KOPT-K1 (cell line): ENCODE measurements at regions not wholly inside any gene's neighbourhood (a gene's known extent, or its start where the extent isn't known, plus 50 kb on each side); places are given as distances from the start of the nearest gene placed in this dataset.
"Not testable (repeated sequence)": the region's sequence is repeated elsewhere in the genome, so short reads cannot be mapped to it uniquely, and the experiment has no call there.

ENCODE experiments used
- H3K27ac ChIP-seq: fragments of 200-600 bp; sonication (generic); 2 replicates; pipeline ENCODE4 v1.5.1; 2016; ENCODE audit warnings: antibody characterized with exemption, mild to moderate bottlenecking, low read depth, low read length; ENCODE audit not compliant: poor library complexity, severe bottlenecking
- H3K36me3 ChIP-seq: fragments of 200-600 bp; sonication (generic); 2 replicates; pipeline ENCODE4 v1.5.1; 2017; ENCODE audit warnings: antibody characterized with exemption, mild to moderate bottlenecking, low read length, moderate library complexity; ENCODE audit not compliant: insufficient read depth
- H3K9me3 ChIP-seq: fragments of 200-600 bp; sonication (generic); 2 replicates; pipeline ENCODE4 v1.5.1; 2017; ENCODE audit warnings: antibody characterized with exemption, low read length, mild to moderate bottlenecking; ENCODE audit not compliant: insufficient read depth, poor library complexity, severe bottlenecking

DNA sequence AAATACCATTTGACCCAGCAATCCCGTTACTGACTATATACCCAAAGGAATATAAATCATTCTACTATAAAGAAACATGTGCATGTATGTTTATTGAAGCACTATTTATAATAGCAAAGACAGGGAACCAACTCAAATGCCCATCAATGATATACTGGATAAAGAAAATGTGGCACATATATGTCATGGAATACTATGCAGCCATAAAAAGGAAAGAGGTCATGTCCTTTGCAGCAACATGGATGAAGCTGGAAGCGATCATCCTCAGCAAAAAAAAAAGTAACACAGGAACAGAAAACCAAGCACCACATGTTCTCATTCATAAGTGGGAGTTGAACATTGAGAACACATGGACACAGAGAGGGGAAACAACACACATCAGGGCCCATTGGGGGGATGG is 99.9 kb upstream of the THUMPD2 start:
- H3K36me3 ChIP-seq, H3K9me3 ChIP-seq, H3K27ac ChIP-seq: not testable (repeated sequence)

DNA sequence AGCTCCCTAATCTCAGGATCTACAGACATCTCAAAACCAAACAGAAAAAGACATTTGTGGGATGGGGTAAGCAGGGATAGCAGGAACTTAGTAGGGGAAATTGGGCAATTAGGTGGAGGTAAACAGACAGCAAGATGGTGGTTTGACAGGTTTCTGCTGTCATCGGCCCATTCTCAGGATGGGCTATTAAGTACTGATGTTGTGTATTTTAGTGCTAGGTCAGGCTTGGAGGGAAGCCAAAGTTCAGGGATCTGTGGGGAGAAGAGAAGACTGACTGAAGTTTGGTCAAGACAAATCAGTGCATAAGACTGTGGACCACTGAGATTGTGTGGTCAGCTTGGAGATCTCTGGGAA is 96.8 kb upstream of the THUMPD2 start:
- no peaks in the 10 kb centered on the region for H3K9me3 ChIP-seq
- H3K36me3 ChIP-seq = no peaks in the 10 kb centered on the region
- H3K27ac ChIP-seq = no peak overlapping the region

DNA sequence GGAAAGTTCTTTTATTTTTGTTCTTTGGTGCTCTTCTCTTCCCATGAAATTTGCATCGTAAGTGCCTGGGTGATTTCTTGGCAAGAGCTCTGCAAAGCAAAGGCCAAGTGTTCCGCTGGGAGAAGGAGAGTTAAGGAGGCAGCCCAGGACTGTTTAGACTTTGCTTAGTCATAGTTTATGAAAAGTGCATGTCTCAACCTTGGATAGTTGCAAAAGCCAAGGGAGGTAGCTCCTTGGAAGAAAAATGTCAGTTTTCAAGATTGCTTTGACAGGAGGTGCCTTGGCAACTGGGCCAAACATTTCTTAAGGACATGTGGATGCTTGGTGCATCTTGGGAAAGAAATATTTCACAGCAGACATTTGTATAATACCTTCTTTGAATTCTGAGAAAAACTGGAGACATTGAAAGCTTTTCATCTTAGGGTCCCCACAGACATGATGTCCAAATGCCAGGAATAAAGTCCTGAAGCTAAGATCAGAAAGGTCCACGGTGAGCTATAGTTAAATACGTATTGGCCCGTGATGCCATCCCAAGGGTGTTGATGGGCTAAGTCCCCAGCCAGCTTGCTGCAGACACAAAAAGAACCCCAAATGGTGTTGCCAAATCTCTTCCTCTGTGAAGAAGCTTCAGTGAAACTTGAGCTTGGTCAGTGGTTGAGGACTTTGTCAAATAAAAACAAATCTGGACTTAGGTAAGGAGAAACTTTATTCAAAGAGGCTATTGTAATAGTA is 96.3 kb upstream of the THUMPD2 start:
- H3K36me3 ChIP-seq = no peaks in the 10 kb centered on the region
- no peak overlapping the region for H3K27ac ChIP-seq
- H3K9me3 ChIP-seq = no peaks in the 10 kb centered on the region

- no peaks in the 10 kb centered on the region for H3K36me3 ChIP-seq
- H3K27ac ChIP-seq = no peak overlapping the region
- no peaks in the 10 kb centered on the region for H3K9me3 ChIP-seq
Observed at GRCh38 chr2:39874236-39874635, 95.2 kb upstream of the THUMPD2 start.

GRCh38 chr2:39873586-39873985 is 94.5 kb upstream of the THUMPD2 start:
- Histone ChIP-seq H3K9me3 (no peaks in the 10 kb centered on the region), H3K36me3 (no peaks in the 10 kb centered on the region), H3K27ac (no peak overlapping the region)

DNA sequence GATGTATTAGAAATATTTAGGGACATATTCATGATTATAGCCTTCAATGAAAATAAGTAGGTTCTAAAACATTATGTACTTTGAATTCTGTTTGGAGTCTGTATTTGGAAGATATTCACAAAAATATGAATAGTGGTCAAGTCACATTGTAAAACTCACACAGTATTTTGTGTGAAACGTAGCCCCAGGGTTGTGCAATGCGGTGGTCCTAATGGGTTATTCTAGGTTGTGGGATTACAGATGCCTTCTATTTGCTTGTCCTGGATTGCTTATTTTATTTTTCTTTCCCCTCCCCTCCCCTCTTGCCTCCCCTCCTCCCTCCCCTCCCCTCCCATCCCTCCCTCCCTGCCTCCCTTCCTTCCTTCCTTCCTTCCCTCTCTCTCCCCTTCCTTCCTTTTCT is 93.7 kb upstream of the THUMPD2 start:
- Histone ChIP-seq H3K9me3 (no peaks in the 10 kb centered on the region), H3K36me3 (no peaks in the 10 kb centered on the region), H3K27ac (no peak overlapping the region)

DNA sequence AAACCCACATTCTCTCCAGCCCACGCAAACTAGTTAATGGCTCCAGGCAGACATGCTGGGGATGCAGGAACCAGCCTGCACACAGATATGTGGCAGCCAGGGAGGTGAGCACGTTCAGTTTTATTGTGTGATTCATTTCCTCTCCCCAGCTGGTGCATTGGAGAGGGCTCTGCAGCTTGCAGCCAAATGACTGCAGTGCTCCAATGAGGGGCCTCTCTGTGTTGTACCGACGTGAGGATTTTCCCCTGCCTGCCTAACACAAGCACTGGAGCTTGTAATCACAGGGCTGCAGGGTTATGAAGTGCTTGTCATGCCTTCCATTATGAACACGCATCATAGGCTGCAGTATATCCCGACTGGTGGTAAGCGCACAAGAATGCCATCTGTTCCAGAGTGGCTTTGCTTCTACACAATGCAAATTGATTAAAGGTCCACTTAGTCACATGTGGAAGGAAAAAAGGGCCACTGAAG is 92.3 kb upstream of the THUMPD2 start:
- Histone ChIP-seq H3K36me3 (no peaks in the 10 kb centered on the region), H3K27ac (no peak overlapping the region), H3K9me3 (no peaks in the 10 kb centered on the region)

DNA sequence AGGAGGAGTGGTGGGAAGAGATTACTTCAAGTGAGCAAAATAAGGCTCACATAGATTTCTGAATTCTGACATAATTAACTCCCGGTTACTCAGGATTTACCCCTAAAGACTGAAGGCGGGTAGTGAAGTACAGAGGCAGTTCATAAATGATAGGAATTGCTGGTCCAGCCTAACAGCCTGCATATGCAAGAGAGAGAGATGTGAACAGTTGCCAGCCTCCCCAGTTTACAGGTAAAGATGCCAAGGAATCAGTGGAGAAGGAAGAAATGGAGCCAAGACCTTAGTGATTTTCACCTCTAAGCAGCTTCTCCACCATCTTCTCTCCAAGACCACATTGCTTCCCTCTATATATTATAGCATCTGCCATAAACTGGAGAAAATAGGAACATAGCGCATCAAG is 91.8 kb upstream of the THUMPD2 start:
- no peaks in the 10 kb centered on the region for H3K36me3 ChIP-seq
- H3K27ac ChIP-seq = no peak overlapping the region
- H3K9me3 ChIP-seq = no peaks in the 10 kb centered on the region

GRCh38 chr2:39867268-39867667 is 88.2 kb upstream of the THUMPD2 start:
- Histone ChIP-seq H3K9me3 (peaks cover 15% of the 10 kb centered on the region), H3K27ac (no peak overlapping the region), H3K36me3 (no peaks in the 10 kb centered on the region)

GRCh38 chr2:39865751-39866150 is 86.7 kb upstream of the THUMPD2 start:
- Histone ChIP-seq H3K27ac (no peak overlapping the region), H3K36me3 (no peaks in the 10 kb centered on the region), H3K9me3 (peaks cover 15% of the 10 kb centered on the region)

- not testable (repeated sequence) for H3K36me3 ChIP-seq, H3K27ac ChIP-seq
- peaks cover 15% of the 10 kb centered on the region for H3K9me3 ChIP-seq
Observed at GRCh38 chr2:39863672-39864071, 84.6 kb upstream of the THUMPD2 start.

GRCh38 chr2:39860538-39860937 is 81.5 kb upstream of the THUMPD2 start:
- Histone ChIP-seq H3K9me3 (peaks cover 15% of the 10 kb centered on the region), H3K27ac (no peak overlapping the region)

GRCh38 chr2:39858677-39859076 is 79.6 kb upstream of the THUMPD2 start:
- no peak overlapping the region for H3K27ac ChIP-seq
- no peaks in the 10 kb centered on the region for H3K36me3 ChIP-seq
- peaks cover 8% of the 10 kb centered on the region for H3K9me3 ChIP-seq

More at GRCh38 chr2:39860538-39860937, 81.5 kb upstream of the THUMPD2 start:
- no peaks in the 10 kb centered on the region for H3K36me3 ChIP-seq

- no peaks in the 10 kb centered on the region for H3K36me3 ChIP-seq
Observed at GRCh38 chr2:39855856-39856255, 76.8 kb upstream of the THUMPD2 start.

GRCh38 chr2:39854771-39855170 is 75.7 kb upstream of the THUMPD2 start:
- Histone ChIP-seq H3K9me3 (no peaks in the 10 kb centered on the region), H3K27ac (no peak overlapping the region), H3K36me3 (no peaks in the 10 kb centered on the region)

More at GRCh38 chr2:39855856-39856255, 76.8 kb upstream of the THUMPD2 start:
- Histone ChIP-seq H3K27ac (no peak overlapping the region), H3K9me3 (no peaks in the 10 kb centered on the region)

- Histone ChIP-seq H3K9me3 (no peaks in the 10 kb centered on the region), H3K36me3 (no peaks in the 10 kb centered on the region), H3K27ac (peak overlapping the region; percentile 56)
Observed at GRCh38 chr2:39852831-39853230, 73.8 kb upstream of the THUMPD2 start.
